Smooth muscle cell (in vitro differentiated cells): ENCODE measurements at regions not wholly inside any gene's neighbourhood (a gene's known extent, or its start where the extent isn't known, plus 50 kb on each side); places are given as distances from the start of the nearest gene placed in this dataset.

Experiments used
- DNase-seq: peaks from one replicate; lab custom pipeline; 2025; ENCODE audit not compliant: unreplicated experiment; lab: John Stamatoyannopoulos, UW
- H2AFZ ChIP-seq: fragments of 200-600 bp; sonication (generic); 2 replicates; pipeline ENCODE4 v1.6.0; 2016; ENCODE audit warnings: antibody characterized with exemption, low read depth, mild to moderate bottlenecking
- H3F3A ChIP-seq: fragments of 200-600 bp; sonication (generic); 2 replicates; pipeline ENCODE4 v1.6.0; 2017; ENCODE audit warnings: antibody characterized with exemption, low read depth
- H3K27ac ChIP-seq: fragments of 200-600 bp; sonication (generic); 2 replicates; pipeline ENCODE4 v1.5.1; 2016; ENCODE audit warnings: low read depth, mild to moderate bottlenecking
- H3K27me3 ChIP-seq: fragments of 200-600 bp; sonication (generic); 2 replicates; pipeline ENCODE4 v1.6.1; 2016; ENCODE audit warnings: low read depth, mild to moderate bottlenecking
- H3K36me3 ChIP-seq: fragments of 200-600 bp; sonication (generic); 2 replicates; pipeline ENCODE4 v1.5.1; 2016; ENCODE audit warnings: low read depth
- H3K4me1 ChIP-seq: fragments of 200-600 bp; sonication (generic); 2 replicates; pipeline ENCODE4 v1.5.1; 2016; ENCODE audit warnings: low read depth
- H3K4me2 ChIP-seq: fragments of 200-600 bp; sonication (generic); 2 replicates; pipeline ENCODE4 v1.6.0; 2016; ENCODE audit warnings: mild to moderate bottlenecking
- H3K4me3 ChIP-seq: fragments of 200-600 bp; sonication (generic); 2 replicates; pipeline ENCODE4 v1.5.1; 2016; ENCODE audit warnings: mild to moderate bottlenecking
- H3K79me2 ChIP-seq: fragments of 200-600 bp; sonication (generic); 2 replicates; pipeline ENCODE4 v1.6.0; 2016; ENCODE audit warnings: low read depth, mild to moderate bottlenecking
- H3K9ac ChIP-seq: fragments of 200-600 bp; sonication (generic); 2 replicates; pipeline ENCODE4 v1.6.0; 2016; ENCODE audit warnings: low read depth
- H3K9me3 ChIP-seq: fragments of 200-600 bp; sonication (generic); replicated peaks from 2 replicates; pipeline ENCODE4 v1.5.1; 2016; ENCODE audit warnings: low read depth
- H4K20me1 ChIP-seq: fragments of 200-600 bp; sonication (generic); 2 replicates; pipeline ENCODE4 v1.6.0; 2016; ENCODE audit warnings: low read depth
- WGBS: methylation state at CpG from one replicate; pipeline ENCODE4 v1.1.7; 2016; ENCODE audit warnings: low lambda C conversion rate; 5-methylcytosine and 5-hydroxymethylcytosine counted together
- TF ChIP-seq, protein P1 (sequence below): fragments of 200-600 bp; sonication (generic); IDR thresholded peaks from 2 replicates; pipeline ENCODE4 v1.5.1; 2017; ENCODE audit warnings: borderline replicate concordance, mild to moderate bottlenecking, antibody characterized with exemption; ENCODE audit not compliant: insufficient read depth, poor library complexity, severe bottlenecking

DNA sequence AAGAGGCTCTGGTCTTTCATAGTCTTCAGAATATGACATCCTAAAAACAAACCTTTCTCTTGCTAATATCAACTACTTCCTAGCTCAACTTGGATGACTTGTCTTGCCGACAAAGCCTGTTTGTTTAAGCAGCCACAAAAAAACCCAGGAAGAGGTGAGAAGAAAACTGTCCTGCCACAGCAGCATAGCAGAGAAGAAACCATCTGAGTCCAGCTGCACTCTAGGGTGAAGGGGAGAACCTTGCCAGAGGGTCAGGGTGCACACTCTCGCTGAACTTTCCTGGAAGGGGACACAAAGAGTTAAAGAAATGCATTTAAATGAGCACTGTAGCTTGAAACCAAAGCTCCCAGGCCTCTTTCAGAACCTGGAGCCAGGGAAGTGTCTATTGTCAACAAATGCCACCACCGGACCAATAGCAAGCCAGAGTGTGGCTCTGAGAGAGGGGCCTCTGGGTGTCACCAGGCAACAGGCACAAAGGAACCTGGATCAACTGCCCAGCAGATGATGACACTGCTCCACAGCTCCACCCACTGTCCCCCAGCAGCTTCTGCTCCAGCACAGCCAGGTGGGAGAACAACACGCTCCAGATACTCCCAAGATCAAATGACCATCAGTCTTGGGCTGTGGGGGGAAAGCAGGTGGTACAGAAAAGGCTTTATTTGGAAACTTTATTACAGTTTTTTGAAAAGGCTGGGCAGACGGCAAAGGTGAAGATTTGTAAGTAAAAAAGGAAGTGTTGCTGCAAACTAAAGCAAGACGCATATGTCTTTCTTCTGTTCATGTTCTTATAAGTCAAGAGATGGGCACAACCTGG, 105.7 kb downstream of the RASSF10 start:
- H3K4me3 ChIP-seq, result no peak overlapping the region
- H3K9ac ChIP-seq, result no peak overlapping the region
- no peaks in the 10 kb centered on the region for H4K20me1 ChIP-seq
- H3K79me2 ChIP-seq, result no peaks in the 10 kb centered on the region
- 77% methylated on average over 6 of the region's 6 CpGs for WGBS
- no peak overlapping the region for H3K4me2 ChIP-seq
- DNase-seq, result no peak
- H3F3A ChIP-seq, result no peaks in the 10 kb centered on the region
- peaks cover 33% of the 10 kb centered on the region for H3K4me1 ChIP-seq
- H2AFZ ChIP-seq, result no peak overlapping the region
- no peaks in the 10 kb centered on the region for H3K36me3 ChIP-seq
- TF ChIP-seq, protein P1, sequence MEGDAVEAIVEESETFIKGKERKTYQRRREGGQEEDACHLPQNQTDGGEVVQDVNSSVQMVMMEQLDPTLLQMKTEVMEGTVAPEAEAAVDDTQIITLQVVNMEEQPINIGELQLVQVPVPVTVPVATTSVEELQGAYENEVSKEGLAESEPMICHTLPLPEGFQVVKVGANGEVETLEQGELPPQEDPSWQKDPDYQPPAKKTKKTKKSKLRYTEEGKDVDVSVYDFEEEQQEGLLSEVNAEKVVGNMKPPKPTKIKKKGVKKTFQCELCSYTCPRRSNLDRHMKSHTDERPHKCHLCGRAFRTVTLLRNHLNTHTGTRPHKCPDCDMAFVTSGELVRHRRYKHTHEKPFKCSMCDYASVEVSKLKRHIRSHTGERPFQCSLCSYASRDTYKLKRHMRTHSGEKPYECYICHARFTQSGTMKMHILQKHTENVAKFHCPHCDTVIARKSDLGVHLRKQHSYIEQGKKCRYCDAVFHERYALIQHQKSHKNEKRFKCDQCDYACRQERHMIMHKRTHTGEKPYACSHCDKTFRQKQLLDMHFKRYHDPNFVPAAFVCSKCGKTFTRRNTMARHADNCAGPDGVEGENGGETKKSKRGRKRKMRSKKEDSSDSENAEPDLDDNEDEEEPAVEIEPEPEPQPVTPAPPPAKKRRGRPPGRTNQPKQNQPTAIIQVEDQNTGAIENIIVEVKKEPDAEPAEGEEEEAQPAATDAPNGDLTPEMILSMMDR, result no peak
- no peaks in the 10 kb centered on the region for H3K9me3 ChIP-seq
- no peak overlapping the region for H3K27ac ChIP-seq
- no peaks in the 10 kb centered on the region for H3K27me3 ChIP-seq

DNA sequence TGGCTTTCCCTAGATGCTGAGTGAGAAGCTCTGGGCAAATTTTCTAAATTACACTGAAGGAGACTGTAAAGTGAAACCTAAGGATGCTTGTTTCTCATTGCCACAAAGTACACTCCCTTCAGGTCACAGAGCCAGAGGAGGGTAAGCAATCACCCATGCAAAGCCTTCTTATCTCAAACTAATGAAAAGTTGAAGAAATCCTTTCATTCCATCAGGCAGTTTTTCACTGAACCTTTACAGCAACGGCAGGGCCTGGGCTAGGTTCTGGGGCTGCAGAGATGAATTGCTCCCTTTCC, 106.2 kb downstream of the RASSF10 start:
- 19% methylated on average over 1 of the region's 1 CpG for WGBS
- Histone ChIP-seq H3K9me3 (no peaks in the 10 kb centered on the region), H3K4me2 (no peak overlapping the region), H3K27ac (no peak overlapping the region), H3F3A (peaks cover 3% of the 10 kb centered on the region), H3K79me2 (no peaks in the 10 kb centered on the region), H2AFZ (no peak overlapping the region), H3K4me1 (peaks cover 36% of the 10 kb centered on the region), H4K20me1 (no peaks in the 10 kb centered on the region), H3K27me3 (no peaks in the 10 kb centered on the region), H3K4me3 (no peak overlapping the region), H3K9ac (no peak overlapping the region), H3K36me3 (no peaks in the 10 kb centered on the region)
- TF ChIP-seq, protein P1, result no peak
- no peak for DNase-seq

DNA sequence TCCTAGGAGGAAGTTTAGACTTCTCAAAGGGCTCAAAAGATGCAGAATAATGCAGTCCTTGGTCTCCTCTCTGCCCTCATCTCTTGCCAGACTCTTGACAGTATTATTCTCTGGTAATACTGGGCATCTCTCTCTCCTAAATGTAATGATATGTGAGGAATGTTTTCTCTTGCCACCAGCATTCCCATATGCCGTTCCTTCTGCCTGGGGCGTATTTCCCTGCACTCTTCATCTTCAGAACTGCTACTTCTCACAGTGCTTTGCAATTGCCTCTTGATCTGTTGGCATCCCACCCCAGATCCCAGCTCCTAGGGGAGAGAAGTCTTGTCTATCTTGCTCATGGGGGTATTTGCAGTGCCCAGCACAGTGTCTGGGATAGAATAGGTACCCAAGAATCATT, 107.4 kb downstream of the RASSF10 start:
- H3K27me3 ChIP-seq, result no peaks in the 10 kb centered on the region
- no peak overlapping the region for H2AFZ ChIP-seq
- no peaks in the 10 kb centered on the region for H3K79me2 ChIP-seq
- no peak for DNase-seq
- H4K20me1 ChIP-seq, result no peaks in the 10 kb centered on the region
- H3K9ac ChIP-seq, result no peak overlapping the region
- peaks cover 3% of the 10 kb centered on the region for H3F3A ChIP-seq
- WGBS, result 65% methylated on average over 2 of the region's 2 CpGs
- H3K27ac ChIP-seq, result no peak overlapping the region
- no peak overlapping the region for H3K4me2 ChIP-seq
- TF ChIP-seq, protein P1, result no peak
- peaks cover 31% of the 10 kb centered on the region for H3K4me1 ChIP-seq
- H3K4me3 ChIP-seq, result no peak overlapping the region
- no peaks in the 10 kb centered on the region for H3K36me3 ChIP-seq
- no peaks in the 10 kb centered on the region for H3K9me3 ChIP-seq

DNA sequence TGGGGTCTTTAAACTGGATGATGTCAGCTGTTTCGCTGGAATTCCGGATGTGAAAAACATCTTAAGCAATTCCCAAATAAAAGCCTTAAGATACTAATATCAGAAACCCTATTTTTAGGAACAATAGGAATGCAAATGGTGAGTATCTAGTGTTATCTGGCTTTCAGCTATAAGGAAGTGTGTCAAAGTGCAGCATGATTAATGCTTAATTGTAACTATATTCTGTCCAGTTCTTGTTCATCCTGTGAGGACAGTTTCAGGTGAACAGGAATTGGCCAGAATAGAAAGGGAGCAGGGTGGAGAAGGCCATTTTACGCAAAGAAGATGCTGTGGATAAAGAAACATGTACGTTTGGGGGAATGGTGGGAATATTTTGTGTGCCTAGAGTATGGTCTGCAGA, 108.2 kb downstream of the RASSF10 start:
- peak overlapping the region; percentile 17 for H3K27ac ChIP-seq
- peaks cover 24% of the 10 kb centered on the region for H3K4me1 ChIP-seq
- no peak for DNase-seq
- no peaks in the 10 kb centered on the region for H3K36me3 ChIP-seq
- no peak overlapping the region for H2AFZ ChIP-seq
- no peaks in the 10 kb centered on the region for H3K9me3 ChIP-seq
- H3K79me2 ChIP-seq, result no peaks in the 10 kb centered on the region
- H3F3A ChIP-seq, result peaks cover 3% of the 10 kb centered on the region
- H3K27me3 ChIP-seq, result no peaks in the 10 kb centered on the region
- H3K4me3 ChIP-seq, result no peak overlapping the region
- 69% methylated on average over 4 of the region's 4 CpGs for WGBS
- H3K9ac ChIP-seq, result no peak overlapping the region
- no peaks in the 10 kb centered on the region for H4K20me1 ChIP-seq
- H3K4me2 ChIP-seq, result no peak overlapping the region
- TF ChIP-seq, protein P1, result no peak
